Stimulated activated CD8-positive, alpha-beta memory T cell treated with anti-CD3 and anti-CD28 coated beads, Interleukin-7, amount 100 ng/mL, for 1 hour (primary cell): ENCODE measurements at regions not wholly inside any gene's neighbourhood (a gene's known extent, or its start where the extent isn't known, plus 50 kb on each side); places are given as distances from the start of the nearest gene placed in this dataset.
"Not testable (repeated sequence)": the region's sequence is repeated elsewhere in the genome, so short reads cannot be mapped to it uniquely, and the experiment has no call there.

Experiments
- DNase-seq, 2 donors: peaks; one replicate each; pipeline ENCODE4 v3.0.0-alpha.2; 2020; ENCODE audit warnings: low read depth in 2 of 2

DNA sequence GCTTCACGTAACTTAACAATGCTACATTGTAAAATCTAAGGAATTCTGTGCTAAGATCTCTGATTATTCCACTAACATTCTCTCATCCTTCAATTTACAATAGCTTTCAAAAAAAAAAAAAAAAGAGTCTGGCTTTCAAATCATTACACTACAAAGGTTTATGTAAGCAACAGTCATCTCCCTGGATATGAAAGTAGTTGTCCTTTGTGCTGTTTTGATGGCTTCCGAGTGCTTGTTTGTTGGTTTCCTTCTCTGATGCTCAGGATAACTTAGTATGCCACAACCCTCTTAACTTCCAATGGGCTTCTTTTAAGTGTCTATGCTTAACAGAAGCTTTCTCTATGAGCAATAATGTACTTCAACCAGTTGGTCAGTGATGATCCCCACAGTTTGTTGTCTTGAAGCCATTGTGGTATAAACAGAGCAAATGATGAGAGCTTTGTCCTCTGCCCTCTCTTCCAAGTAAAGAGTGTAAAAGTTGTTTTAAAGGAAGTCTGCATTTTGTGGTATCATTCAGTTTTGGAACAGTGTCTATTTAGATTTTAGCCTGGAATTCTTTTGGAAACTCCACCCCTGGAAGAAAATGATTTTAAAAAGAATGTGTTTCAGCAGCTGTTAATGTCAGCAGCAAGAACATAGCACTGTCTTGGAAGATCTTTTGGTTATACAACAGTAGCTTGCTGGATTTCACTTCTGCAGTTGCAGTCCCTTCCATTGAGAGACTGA is 396.1 kb upstream of the RGS6 start:
- no peak for DNase-seq

DNA sequence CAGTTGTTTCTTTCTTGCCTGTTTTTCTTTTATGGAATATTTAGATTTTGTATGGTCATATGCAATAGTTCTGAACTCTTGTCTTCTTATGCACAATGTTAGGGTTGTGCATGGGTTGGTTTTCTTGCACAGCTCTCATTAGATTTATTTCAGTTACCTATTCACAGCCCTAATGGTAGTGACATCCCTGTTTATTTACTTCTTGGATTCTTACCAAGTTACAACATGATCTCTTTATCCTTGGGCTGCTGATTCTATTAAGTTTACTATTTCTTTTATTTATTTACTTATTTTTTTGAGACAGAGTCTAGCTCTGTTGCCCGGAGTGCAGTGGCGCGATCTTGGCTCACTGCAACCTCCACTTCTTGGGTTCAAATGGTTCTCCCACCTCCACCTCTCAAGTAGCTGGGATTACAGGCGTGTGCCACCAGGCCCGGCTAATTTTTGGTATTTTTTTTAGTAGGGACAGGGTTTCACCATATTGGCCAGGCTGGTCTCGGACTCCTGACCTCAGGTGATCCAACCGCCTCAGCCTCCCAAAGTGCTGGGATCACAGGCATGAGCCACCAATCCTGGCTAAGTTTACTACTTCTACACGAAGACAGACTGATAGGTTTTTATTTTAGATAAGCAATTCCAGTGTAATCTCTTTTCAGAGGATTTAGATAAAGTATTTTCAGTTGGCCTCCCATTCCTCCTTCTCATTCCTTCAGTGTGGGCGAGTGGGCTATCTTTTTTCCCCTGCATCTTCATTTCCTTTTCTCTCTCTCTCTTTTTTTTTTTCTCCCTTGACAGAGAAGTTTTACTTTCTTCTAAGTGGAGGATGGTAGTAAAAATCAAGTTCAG is 395.1 kb upstream of the RGS6 start:
- no peak for DNase-seq

DNA sequence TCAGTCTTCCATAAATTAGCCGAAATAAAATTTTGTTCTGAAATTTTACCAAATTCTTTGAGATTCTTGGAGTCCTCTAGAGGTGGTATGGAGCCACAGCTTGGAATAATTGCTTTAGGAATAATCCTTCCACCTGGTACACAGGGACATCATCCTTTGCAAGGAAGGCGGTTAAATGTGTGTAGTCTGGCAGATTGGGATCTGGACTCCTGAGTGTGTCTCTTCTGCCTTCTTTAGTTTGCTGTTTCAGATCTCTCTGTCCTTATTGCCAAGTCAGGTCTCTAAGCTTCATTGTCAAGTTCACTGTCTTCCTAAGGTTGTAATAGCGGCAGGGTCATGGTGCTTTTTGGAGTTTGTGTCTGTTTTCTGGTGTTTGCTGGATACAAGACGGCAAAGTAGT is 393.9 kb upstream of the RGS6 start:
- DNase-seq, result no peak

DNA sequence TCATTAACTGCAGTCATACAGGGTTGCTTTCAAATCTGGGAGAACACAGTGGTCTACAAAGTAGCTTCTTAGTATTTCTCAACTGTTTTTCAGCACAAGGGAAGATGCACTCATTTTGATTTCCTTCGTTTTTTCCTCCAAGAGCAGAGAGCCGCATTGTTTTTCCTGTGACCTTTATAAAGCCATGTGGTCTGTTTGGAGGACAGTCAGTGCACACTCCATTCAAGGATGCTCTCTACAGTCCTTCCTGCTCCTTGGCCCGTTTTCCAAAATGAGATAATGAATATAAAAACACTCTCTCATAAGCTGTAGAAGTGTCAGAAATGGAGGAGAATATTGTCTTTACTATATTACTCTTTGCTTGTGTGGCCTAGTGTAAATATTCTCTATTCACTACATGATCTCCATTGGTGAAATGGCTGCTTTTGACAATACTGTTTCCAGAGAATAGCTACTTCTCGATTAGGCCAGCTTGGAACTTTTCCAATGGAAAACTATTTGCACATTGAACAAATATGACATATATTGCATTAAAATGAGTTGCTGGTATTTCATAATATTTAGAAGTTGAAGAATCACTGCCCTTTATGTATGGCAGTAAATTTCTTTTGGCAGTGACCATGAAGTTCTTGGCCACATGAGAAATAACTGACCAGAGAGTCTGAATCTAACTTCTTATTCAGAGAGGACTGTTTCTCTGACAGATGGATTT is 393.1 kb upstream of the RGS6 start:
- DNase-seq, result no peak

DNA sequence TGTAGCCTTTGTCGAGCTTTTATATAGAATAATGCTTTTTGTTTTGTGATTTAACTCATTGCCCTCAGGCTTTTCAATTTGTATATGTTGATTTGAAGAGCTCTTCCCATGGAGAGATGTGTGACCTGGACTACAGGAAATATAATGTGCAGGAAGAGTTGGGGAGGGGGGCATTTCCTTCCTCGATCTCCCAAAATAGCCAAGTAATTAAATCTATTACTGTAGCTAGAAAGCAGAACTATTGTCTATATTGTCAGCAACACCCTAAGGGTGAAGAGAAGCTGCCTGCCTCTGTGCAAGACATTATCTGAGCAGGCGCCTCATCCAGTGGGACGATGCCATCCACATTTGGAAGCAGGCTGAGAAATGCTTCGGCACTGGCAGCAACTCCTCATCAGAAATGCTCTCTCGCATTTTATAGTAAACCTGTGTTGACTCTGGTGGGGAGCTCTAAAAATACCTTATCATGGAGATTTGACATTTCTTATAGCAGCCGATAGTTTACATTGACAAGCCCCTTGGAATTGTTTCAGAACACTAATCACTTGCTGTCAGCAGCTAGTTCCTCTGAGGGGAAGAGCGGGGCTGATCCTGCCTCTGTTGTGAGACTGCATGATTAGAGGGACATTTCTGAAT is 392.5 kb upstream of the RGS6 start:
- no peak for DNase-seq

DNA sequence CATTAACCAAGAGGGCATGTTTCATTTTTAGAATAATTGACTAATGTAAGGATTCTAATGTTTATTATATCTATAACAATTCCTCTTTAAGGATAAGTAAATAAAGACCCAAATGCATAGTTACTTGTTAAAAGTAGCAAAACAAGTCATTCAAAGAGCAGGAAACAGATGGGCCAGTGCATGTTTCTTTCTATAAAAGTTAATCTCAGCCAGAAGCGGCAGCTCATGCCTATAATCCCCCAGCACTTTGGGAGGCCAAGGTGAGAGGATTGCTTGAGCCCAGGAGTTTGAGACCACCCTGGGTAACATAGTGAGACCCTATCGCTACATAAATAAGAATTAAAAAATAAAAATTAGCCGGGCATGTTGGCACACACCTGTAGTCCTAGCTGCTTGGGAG is 391.0 kb upstream of the RGS6 start:
- no peak for DNase-seq

DNA sequence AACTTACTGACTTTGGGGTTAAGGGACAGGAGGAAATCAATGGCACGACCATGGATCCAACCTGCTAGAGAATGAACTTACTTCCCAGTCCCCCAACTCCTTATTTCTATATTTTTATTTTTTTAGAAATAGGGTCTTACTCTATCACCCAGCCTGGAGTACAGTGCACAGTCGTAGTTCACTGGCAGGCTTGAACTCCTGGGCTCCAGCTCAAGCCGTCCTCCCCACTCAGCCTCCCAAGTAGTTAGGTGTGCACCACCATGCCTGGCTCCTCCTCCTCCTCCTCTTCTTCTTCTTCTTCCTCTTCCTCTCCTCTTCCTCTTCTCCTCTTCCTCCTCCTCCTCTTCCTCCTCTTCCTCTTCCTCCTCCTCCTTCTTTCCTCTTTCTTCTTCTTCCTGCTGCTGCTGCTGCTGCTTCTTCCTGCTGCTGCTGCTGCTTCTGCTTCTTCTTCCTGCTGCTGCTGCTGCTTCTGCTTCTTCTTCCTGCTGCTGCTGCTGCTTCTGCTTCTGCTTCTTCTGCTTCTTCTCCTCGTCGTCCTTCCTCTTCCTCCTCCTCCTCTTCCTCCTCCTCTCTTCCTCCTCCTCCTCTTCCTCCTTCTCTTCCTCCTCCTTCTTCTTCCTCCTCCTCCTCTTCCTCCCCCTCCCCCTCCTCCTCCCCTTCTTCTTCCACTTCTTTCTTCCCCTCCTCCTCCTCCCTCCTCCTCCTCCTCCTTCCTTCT is 390.1 kb upstream of the RGS6 start:
- DNase-seq, result no peak

DNA sequence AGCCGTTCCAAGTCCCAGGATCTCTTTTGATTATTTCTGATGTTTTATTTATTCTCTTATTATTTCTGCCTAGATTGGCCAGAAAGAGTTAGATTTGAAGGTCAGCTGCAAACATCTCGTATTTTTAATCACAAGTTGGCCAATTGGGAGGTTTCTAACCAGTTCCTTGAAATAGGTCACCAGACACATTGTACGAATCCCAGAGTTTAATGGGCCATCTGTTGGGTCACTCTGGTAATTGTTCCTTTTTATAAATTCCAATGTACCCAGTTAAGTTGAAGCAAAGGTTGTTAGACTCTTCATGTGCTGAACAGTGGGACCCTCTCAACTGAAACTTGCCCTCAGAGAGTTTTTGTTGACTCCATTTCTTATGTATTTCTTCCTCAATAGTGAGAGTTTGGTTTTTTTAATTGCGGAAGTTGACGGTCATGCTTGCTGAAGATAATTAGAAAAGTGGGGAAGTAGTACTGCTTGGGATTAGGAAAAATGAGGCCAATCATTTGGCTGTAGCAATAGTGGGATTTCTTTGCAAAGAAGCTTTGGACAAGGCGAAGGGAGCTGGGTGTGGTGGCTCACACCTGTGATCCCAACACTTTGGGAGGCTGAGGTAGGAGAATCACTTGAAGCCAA is 382.7 kb upstream of the RGS6 start:
- no peak for DNase-seq

DNA sequence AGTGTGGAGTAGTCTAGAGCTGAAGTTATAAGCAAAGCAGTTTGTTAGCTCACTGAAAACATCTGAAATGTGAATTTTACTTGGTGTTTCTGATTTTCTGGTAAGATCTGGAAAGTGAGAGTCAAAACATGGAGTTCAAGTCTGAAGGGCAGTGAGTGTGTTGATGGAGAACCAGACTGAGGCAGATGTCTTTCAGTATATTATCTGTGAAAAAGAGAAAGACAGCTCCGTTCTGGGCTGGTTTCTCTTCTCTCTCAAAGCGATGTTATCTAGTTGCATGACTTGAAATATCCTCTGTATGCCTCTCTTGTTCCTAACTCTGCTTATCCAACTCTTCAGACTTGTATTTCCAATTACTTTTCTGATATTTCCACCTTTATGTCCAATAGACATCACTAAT is 381.9 kb upstream of the RGS6 start:
- DNase-seq, result no peak

DNA sequence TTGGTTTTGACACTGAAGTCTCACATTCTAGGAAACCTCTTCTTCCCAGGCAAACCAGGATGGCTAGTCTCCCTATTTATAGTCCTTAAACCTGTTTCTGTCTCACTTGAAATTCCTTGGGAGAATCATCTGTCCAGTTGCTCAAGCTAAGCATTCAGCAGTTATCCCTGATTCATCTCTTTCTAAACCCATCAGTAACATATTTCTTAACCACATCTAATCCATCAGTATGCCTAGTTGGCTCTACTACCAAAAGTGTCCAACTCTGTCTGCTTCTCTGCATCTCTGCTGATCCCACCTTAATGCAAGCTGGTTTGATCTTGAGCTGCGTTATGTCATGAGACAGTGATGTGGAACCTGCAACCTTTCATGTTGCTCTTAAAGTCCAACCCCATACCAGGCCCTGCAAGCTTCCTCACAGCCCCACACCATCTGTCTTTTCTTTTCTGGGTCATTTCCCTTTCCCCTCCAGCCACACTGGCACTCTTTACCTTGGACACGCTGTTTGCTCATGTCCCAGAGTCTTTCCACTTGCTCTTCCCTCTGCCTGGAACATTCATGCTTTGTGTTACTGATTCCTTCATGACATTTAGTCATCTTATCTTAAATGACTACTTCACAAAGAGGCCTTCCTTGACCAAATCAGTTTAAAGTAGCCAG is 380.8 kb upstream of the RGS6 start:
- DNase-seq, result no peak

DNA sequence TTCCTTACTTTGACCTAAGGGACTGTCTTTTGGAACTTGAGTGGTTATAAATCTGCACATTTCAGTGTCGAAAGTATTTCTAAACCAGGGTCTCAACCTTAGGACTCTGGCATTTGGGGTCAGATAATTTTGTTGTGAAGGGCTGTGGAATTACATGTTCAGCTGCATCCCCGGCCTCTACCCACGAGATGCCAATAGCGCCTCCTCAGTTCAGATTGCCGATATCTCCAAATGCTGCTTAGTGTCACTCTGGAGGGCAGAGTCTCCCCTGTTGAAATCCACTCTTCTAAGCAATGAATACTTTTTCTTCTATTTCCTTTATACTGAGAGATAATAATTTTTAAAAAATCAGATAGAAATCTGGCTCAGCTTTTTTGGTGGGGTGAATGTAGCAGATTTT is 379.4 kb upstream of the RGS6 start:
- no peak for DNase-seq

DNA sequence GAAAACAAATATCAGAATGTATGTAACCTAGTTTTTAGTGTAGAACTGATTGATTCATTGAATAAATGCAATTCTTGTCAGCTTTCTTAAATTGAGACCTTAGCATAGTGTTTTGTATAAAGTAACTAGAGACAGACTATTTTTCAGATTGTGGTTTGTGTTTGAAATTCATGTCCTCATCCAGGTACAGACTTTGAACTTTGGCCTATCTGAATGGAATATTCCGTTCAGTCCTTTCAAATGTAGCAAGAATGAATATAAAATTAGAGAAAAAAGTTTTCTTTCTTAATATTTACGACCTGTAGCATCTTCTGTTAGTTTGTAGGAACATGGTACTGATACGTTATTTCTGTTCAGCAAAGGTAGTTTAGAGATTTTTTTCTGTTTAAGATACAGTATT is 378.4 kb upstream of the RGS6 start:
- DNase-seq, result no peak

DNA sequence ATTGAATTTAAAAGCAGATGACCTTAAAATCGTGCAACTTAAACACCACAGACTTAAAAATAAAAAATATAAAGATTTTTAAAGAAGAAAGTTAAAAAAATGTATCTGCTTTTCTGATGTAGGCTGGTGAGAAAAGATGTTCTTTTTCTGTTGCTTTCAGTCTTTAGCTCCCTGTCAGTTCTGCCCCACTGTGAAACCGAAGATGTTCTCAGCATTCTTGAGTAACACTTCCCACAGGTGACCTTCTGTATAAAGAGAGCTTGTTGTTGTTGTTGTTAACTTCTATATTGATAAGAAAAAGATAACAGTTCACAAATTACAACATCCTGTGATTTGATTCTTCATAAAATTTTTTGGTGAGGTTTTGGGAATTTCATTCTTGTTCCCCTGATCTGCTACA is 377.9 kb upstream of the RGS6 start:
- no peak for DNase-seq

DNA sequence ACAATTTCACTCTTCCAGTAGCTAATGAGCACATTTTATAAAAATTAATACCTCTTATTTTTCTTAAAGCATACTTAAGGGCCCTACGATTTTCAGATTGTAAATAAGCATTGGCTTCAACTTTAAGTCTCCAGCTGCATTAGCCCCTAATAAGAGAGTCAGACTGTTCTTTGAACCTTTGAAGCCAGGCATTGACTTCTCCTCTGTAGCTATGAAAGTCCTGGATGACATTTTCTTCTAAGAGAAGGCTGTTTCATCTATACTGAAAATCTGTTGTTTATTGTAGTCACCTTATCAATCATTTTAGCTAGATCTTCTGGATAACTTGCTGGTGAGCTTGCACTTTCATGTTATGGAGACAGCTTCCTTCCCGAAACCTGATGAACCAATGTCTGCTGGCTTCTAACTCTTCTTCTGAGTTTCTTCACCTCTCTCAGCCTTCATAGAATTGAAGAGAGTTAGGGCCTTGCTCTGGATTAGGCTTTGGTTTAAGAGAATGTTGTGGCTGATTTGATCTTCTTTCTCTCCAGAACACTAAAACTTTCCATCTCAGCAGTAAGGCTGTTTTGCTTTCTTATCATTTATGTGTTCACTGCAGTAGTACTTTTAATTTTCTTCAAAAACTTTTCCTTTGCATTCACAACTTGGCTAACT is 377.1 kb upstream of the RGS6 start:
- DNase-seq, result no peak

DNA sequence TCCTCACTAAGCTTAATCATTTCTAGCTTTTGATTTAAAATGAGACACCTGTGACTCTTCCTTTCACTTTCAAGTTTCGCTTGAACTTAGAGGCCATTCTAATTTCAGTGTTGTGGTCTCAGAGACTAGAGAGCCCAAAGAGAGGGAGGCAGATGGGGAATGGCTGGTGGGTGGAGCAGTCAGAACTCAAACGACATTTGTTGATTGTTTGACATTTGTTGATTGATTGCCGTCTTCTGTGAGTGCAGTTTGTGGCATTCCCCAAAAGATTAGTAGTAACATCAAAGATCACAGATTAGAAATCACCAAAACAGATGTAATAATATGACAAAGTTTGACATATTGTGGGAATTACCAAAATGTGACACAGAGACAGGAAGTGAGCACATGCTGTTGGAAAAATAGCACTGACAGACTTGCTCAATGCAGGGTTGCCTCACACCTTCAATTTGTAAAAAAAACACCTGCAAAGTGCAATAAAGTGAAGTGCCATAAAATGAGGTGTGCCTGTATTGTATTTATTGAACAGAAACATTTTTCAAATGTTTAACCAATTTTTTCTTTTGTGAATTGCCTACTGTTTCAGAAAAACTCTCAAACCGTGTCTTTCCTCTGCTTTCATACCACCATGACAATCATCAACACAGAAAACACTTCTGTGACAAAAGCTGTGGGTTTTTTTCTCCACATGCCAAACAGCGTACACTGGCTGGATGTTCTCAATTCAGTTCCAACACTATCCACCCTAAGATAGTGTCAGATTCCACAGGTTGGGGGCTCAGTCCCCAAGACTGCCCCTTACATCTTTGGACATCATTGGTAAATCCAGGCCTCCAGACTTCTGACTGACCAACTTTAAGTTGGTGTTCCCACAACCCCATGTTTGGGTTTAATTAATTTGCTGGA is 376.3 kb upstream of the RGS6 start:
- peak in 1 of 2 donors; percentile 25 for DNase-seq

DNA sequence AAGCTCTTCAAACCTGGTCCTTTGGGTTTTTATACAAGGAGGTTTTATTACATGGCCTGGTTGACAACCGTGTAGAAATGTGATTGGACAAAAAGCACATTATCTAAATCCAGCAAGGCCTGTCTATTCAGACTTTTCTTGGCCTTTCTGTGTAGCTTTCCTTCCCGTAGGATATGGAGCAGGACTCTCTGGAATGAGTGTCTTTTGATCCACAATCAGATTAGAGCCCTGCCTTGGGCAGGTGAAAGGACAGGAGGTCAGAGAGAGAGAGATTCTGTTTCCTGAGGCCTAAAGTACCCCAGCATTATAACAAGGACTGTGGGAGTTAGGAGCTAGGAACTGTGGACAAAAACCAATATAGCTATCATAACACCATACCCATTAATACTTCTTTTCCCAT is 375.5 kb upstream of the RGS6 start:
- no peak for DNase-seq

DNA sequence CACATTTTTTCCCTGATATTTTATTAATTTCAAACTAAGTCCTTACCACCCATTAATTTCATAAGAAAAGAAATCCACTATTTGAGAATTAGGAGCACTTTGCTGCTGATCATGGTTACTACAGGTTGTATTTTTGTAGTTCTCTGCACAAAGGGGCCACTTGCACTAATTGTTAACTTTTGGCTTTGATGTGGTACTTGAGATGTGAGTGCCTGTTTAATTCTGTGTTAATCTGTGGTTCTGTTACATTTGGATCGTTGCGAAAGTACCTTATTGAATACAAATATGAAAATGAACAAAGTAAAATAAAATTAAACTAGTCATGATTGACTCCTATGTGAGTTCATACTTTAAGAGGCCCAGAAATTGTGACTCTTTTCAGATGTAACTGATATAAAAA is 374.9 kb upstream of the RGS6 start:
- DNase-seq, result no peak

DNA sequence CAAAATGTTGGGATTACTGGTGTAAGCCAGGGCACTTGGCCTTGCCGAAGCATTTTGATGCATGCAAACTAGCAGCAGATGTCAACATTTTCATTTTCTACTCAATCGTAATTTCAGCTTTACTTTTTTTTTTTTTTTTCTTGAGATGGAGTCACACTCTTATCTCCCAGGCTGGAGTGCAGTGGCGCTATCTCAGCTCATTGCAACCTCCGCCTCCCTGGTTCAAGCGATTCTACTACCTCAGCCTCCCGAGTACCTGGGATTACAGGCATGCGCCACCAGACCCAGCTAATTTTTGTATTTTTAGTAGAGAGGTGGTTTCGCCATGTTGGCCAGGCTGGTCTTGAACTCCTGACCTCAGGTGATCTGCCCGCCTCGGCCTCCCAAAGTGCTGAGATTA is 373.3 kb upstream of the RGS6 start:
- DNase-seq, result not testable (repeated sequence)

DNA sequence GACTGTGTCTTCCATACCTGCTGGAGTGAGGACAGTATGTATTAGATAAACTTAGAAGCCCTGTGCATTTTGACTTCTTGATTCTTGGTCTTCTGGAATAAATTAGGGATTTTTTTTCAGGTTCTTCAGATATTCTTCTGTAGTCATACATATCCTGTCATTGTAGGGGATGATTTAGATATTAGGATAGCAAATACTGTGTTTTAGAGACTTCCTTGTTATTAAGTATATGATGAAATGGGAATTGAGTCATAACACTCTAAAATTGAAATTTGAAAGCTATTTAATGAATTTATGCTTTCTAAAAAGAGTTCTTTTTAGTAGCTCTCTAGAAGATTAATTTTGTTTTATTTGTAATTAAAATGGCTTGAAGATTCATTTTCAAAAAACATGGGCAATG is 371.5 kb upstream of the RGS6 start:
- DNase-seq, result no peak
